Skeletal muscle tissue (tissue), 3 donors: ENCODE measurements at regions not wholly inside any gene's neighbourhood (a gene's known extent, or its start where the extent isn't known, plus 50 kb on each side); places are given as distances from the start of the nearest gene placed in this dataset.

Experiments used
- H3K27ac ChIP-seq: one replicate; pipeline ENCODE4 v1.7.0; 2013; ENCODE audit warnings: mild to moderate bottlenecking, low read depth, low read length, inconsistent platforms
- H3K27me3 ChIP-seq, 3 donors: one replicate each; pipeline ENCODE4 v1.7.0; 2013; ENCODE audit warnings: low read length in 3 of 3; ENCODE audit not compliant: control insufficient read depth in 3 of 3, insufficient read depth in 3 of 3
- H3K36me3 ChIP-seq, 3 donors: one replicate each; pipeline ENCODE4 v1.7.0; 2013; ENCODE audit warnings: low read length in 3 of 3; ENCODE audit not compliant: control insufficient read depth in 3 of 3, insufficient read depth in 3 of 3
- H3K4me1 ChIP-seq, 3 donors: one replicate each; pipeline ENCODE4 v1.7.0; 2013; ENCODE audit warnings: low read length in 3 of 3, mild to moderate bottlenecking in 3 of 3; ENCODE audit not compliant: control insufficient read depth in 3 of 3, insufficient read depth in 3 of 3
- H3K4me3 ChIP-seq, 3 donors: one replicate each; pipeline ENCODE4 v1.7.0; 2013; ENCODE audit warnings: low read length in 3 of 3
- H3K9ac ChIP-seq, 3 donors: one replicate each; pipeline ENCODE4 v1.7.0; 2013; ENCODE audit warnings: low read length in 3 of 3, mild to moderate bottlenecking in 3 of 3, moderate library complexity in 2 of 3, low read depth in 1 of 3
- H3K9me3 ChIP-seq, 3 donors: one replicate each; pipeline ENCODE4 v1.7.0; 2013; ENCODE audit warnings: low read length in 3 of 3; ENCODE audit not compliant: control insufficient read depth in 3 of 3
- donor health status: Osteomylitis.

DNA sequence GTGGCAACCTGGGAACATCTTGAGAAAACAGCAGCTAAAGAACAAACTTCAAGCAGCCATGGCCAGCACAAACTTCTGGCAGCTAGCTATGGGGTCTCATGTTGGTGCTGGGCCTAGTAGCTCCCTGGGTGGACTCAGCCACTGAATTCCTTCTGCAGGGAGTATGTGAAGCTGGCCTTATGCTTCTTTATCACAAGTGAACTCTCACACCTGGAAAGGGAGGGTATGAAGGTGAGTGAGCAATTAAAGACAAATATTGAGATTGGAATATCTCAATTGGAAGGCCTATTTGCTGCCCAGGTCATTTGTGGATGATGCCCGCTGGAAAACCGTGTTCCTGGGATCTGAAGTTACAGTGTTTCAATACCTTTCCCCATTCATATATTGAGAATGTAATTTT is 153.3 kb upstream of the RPS6KA3 start:
- H3K27ac ChIP-seq = no peak overlapping the region
- H3K27me3 ChIP-seq = no peaks in the 10 kb centered on the region
- peaks cover 0 to 2% (median 0%) of the 10 kb centered on the region in 3 donors for H3K9me3 ChIP-seq
- H3K4me3 ChIP-seq = no peak overlapping the region
- no peak overlapping the region for H3K9ac ChIP-seq
- no peaks in the 10 kb centered on the region for H3K4me1 ChIP-seq
- H3K36me3 ChIP-seq = no peaks in the 10 kb centered on the region

- H3K9ac ChIP-seq = no peak overlapping the region
- H3K9me3 ChIP-seq = peaks cover 0 to 2% (median 0%) of the 10 kb centered on the region in 3 donors
- H3K4me1 ChIP-seq = no peaks in the 10 kb centered on the region
- no peak overlapping the region for H3K4me3 ChIP-seq
- no peak overlapping the region for H3K27ac ChIP-seq
- no peaks in the 10 kb centered on the region for H3K27me3 ChIP-seq
- no peaks in the 10 kb centered on the region for H3K36me3 ChIP-seq
These were observed 151.9 kb upstream of the RPS6KA3 start for GRCh38 chrX:20418379-20419150.

GRCh38 chrX:20414762-20415445 is 148.2 kb upstream of the RPS6KA3 start:
- no peak overlapping the region for H3K27ac ChIP-seq
- peaks cover 0 to 2% (median 0%) of the 10 kb centered on the region in 3 donors for H3K9me3 ChIP-seq
- no peaks in the 10 kb centered on the region for H3K36me3 ChIP-seq
- H3K4me3 ChIP-seq = no peak overlapping the region
- H3K4me1 ChIP-seq = no peaks in the 10 kb centered on the region
- no peak overlapping the region for H3K9ac ChIP-seq
- no peaks in the 10 kb centered on the region for H3K27me3 ChIP-seq

- no peak overlapping the region for H3K9ac ChIP-seq
- H3K36me3 ChIP-seq = no peaks in the 10 kb centered on the region
- no peaks in the 10 kb centered on the region for H3K27me3 ChIP-seq
- peaks cover 0 to 2% (median 0%) of the 10 kb centered on the region in 3 donors for H3K9me3 ChIP-seq
- H3K4me3 ChIP-seq = no peak overlapping the region
- H3K4me1 ChIP-seq = no peaks in the 10 kb centered on the region
- no peak overlapping the region for H3K27ac ChIP-seq
These were observed 147.4 kb upstream of the RPS6KA3 start for GRCh38 chrX:20414066-20414465.

GRCh38 chrX:20412871-20413486 is 146.3 kb upstream of the RPS6KA3 start:
- no peaks in the 10 kb centered on the region for H3K4me1 ChIP-seq
- H3K36me3 ChIP-seq = no peaks in the 10 kb centered on the region
- H3K4me3 ChIP-seq = no peak overlapping the region
- no peak overlapping the region for H3K9ac ChIP-seq
- H3K9me3 ChIP-seq = peaks cover 0 to 6% (median 0%) of the 10 kb centered on the region in 3 donors
- no peak overlapping the region for H3K27ac ChIP-seq
- no peaks in the 10 kb centered on the region for H3K27me3 ChIP-seq

DNA sequence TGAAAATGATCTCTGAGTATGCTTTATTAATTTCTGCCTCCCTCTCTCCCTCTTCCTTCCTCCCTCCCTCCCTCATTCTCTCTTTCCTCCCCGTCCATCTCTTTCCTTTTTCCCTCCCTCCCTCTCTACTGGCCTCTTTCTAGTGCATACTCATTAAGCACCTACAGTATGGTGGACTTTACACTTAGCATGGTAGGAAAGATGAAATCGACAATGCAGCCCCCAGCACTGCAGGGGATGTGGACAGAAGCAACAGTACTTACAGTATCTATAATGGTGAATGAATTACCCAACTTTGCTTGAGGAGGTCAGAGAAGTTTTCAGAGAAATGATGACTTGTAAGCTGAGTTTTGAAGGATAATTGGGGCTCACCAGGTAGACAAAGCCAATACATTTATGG is 143.8 kb upstream of the RPS6KA3 start:
- Histone ChIP-seq H3K9me3 (peaks cover 0 to 3% (median 0%) of the 10 kb centered on the region in 3 donors), H3K27ac (no peak overlapping the region), H3K9ac (no peak overlapping the region), H3K27me3 (no peaks in the 10 kb centered on the region), H3K4me3 (no peak overlapping the region), H3K4me1 (no peaks in the 10 kb centered on the region), H3K36me3 (no peaks in the 10 kb centered on the region)

- no peak overlapping the region for H3K4me3 ChIP-seq
- no peaks in the 10 kb centered on the region for H3K4me1 ChIP-seq
- no peak overlapping the region for H3K9ac ChIP-seq
- no peaks in the 10 kb centered on the region for H3K36me3 ChIP-seq
- H3K27me3 ChIP-seq = no peaks in the 10 kb centered on the region
- no peak overlapping the region for H3K27ac ChIP-seq
- peaks cover 0 to 3% (median 0%) of the 10 kb centered on the region in 3 donors for H3K9me3 ChIP-seq
These were observed 143.3 kb upstream of the RPS6KA3 start for GRCh38 chrX:20409991-20410390.

DNA sequence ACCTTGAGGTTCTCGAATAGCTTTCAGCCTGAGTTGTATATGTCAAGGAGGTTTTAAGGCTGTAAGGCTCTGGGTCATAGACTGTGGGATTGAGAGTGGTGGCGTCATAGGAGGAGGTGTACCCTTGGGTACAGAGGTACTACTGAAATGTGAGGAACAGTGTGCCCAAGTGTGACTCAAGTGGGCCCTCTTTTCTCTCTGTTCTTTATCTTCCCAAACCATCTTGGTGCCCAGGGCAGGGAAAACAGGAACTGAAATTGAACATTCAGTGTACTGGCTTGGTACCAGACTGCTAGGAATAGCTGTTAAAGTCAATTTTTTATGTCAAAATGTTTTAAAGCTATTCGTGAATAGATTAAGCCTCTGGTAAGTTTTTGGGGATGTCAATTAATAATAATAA is 136.2 kb upstream of the RPS6KA3 start:
- no peaks in the 10 kb centered on the region for H3K4me1 ChIP-seq
- no peaks in the 10 kb centered on the region for H3K9me3 ChIP-seq
- no peaks in the 10 kb centered on the region for H3K27me3 ChIP-seq
- H3K9ac ChIP-seq = no peak overlapping the region
- H3K4me3 ChIP-seq = no peak overlapping the region
- H3K27ac ChIP-seq = no peak overlapping the region
- H3K36me3 ChIP-seq = no peaks in the 10 kb centered on the region

- no peak overlapping the region for H3K27ac ChIP-seq
- no peaks in the 10 kb centered on the region for H3K36me3 ChIP-seq
- H3K4me3 ChIP-seq = no peak overlapping the region
- no peak overlapping the region for H3K9ac ChIP-seq
- no peaks in the 10 kb centered on the region for H3K4me1 ChIP-seq
- H3K9me3 ChIP-seq = no peaks in the 10 kb centered on the region
- H3K27me3 ChIP-seq = no peaks in the 10 kb centered on the region
These were observed 133.2 kb upstream of the RPS6KA3 start for GRCh38 chrX:20399728-20400414.
